GM19239 (cell line): ENCODE measurements at regions not wholly inside any gene's neighbourhood (a gene's known extent, or its start where the extent isn't known, plus 50 kb on each side); places are given as distances from the start of the nearest gene placed in this dataset.

Experiments used
- DNase-seq: peaks from one replicate; pipeline ENCODE4 v3.0.0; 2011; ENCODE audit warnings: low spot score; ENCODE audit not compliant: insufficient read length
- FAIRE-seq: peaks from 2 replicates; lab custom pipeline; 2011; peaks lifted over from hg19 to GRCh38; lab: Jason Lieb, UNC

- FAIRE-seq (no peak), DNase-seq (no peak)
Measured at GRCh38 chr15:26378304-26378703, 394.6 kb downstream of the GABRB3 start.

- DNase-seq (no peak), FAIRE-seq (no peak)
Measured at GRCh38 chr15:26376243-26376642, 396.6 kb downstream of the GABRB3 start.

GRCh38 chr15:26374806-26375205 lies 398.1 kb downstream of the GABRB3 start:
- DNase-seq (no peak), FAIRE-seq (no peak)

GRCh38 chr15:26372706-26373105 lies 400.2 kb downstream of the GABRB3 start:
- no peak for FAIRE-seq

GRCh38 chr15:26365077-26365476 lies 407.8 kb downstream of the GABRB3 start:
- FAIRE-seq: no peak
- no peak for DNase-seq

More at GRCh38 chr15:26372706-26373105, 400.2 kb downstream of the GABRB3 start:
- DNase-seq: no peak

DNA sequence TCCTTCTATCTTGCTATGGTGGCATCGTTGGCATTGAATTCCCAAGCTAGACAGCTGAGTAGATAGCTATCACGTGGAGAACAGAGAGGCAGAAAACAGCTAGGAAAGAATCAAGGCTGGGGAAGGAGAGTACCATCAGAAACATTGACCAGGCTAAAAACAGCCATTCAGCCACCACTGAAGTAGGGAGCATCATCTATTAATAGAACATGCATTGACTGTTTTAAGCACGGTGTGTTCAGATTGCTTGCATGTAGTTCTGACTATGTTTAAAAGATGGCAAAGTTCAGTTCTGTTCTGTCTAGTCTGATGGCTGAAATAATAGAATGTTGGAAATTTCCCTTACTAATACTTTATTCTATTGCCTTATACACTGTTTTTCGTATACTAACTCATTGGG lies 413.0 kb downstream of the GABRB3 start:
- no peak for DNase-seq
- no peak for FAIRE-seq

- FAIRE-seq (no peak), DNase-seq (no peak)
Measured at GRCh38 chr15:26358708-26359107, 414.2 kb downstream of the GABRB3 start.

- FAIRE-seq: no peak
Measured at GRCh38 chr15:26357653-26358052, 415.2 kb downstream of the GABRB3 start.

DNA sequence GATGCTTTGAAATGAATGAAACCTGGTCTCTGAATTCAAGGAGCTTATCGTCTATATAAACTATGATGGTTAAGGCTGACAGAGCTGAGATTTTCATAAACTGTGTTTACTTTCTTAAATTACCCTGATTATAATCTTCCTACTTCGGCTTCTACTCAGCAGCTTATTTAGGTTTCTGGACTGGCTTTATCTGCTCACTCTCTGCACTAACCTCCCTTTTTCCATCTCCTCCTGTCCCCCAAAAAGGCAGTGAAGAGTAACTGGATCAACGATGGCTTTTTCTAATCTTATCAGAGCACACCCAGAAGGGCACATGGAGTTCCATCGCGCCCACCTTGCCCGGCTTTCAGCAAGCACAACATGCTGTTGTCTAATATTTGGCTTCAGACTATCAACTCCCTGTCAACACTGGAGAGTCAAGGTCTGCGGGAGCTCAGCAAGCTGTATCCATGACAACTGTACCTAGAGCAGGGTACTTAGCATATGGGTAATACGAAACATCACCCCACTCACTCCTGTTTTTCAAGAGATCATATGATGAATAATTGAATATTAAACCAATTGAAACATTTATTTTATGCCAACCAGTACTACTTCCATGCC lies 417.3 kb downstream of the GABRB3 start:
- DNase-seq (no peak), FAIRE-seq (no peak)

More at GRCh38 chr15:26357653-26358052, 415.2 kb downstream of the GABRB3 start:
- no peak for DNase-seq

GRCh38 chr15:26352909-26353308 lies 420.0 kb downstream of the GABRB3 start:
- FAIRE-seq (no peak), DNase-seq (no peak)

DNA sequence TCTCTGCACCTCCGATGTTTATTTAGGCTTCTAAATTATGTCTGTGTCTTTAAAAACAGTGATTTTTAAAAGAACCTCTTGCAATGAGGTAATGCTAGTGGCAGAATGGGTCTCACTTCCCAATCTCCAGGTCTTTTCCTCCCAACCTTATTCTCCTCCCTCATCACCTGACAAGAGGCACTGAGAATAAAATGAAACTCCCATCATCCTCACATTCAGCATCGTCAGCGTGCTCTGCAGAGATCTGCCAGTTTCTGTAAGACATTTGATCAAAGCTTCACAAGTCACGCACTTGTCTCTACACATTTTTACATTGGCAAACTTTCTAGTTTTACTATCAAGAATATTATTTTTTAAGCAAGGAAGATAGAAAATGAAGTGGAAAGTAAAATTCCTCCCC lies 420.5 kb downstream of the GABRB3 start:
- FAIRE-seq: no peak

DNA sequence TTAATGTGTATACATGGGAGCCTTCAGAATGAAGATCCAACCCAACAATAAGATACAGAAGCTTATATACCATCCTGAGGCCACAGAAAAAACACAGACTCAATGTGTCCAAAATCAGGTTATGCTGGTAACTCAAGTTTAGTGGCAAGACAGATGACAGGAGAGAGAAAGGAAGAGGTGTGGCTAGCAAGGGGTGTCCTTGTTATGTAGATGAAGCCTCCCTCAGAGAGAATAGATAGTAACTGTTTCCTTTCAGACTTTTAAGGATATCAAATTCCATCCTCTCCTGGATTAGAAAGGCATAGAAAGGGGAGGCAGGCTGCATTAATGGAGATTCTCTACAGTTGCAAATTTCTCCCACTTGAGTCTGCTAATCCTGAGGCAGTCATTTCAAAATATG lies 447.4 kb downstream of the GABRB3 start:
- FAIRE-seq (no peak), DNase-seq (no peak)

More for the DNA sequence above, 420.5 kb downstream of the GABRB3 start:
- no peak for DNase-seq

- no peak for FAIRE-seq
Measured at GRCh38 chr15:26323566-26323965, 449.3 kb downstream of the GABRB3 start.

GRCh38 chr15:26318689-26319088 lies 454.2 kb downstream of the GABRB3 start:
- no peak for FAIRE-seq
- no peak for DNase-seq

More at GRCh38 chr15:26323566-26323965, 449.3 kb downstream of the GABRB3 start:
- DNase-seq: no peak

DNA sequence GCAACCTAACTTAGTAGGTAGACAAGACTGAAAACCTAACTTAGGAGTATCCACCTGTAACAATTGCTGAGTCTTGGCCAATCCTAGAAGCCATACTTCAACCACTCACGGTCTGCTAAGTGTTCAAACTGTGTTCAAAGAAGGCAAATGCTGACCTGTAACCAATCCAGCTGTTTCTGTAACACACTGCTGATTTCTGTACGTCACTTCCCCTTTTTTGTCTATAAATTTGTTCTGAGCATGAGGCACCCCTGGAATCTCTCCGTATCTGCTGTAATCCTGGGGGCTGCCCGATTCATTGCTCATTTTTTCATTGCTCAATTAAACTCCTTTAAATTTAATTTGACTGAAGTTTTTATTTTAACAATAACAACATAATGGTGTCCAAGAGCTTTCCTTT lies 451.4 kb upstream of the ATP10A start:
- DNase-seq (no peak), FAIRE-seq (no peak)

DNA sequence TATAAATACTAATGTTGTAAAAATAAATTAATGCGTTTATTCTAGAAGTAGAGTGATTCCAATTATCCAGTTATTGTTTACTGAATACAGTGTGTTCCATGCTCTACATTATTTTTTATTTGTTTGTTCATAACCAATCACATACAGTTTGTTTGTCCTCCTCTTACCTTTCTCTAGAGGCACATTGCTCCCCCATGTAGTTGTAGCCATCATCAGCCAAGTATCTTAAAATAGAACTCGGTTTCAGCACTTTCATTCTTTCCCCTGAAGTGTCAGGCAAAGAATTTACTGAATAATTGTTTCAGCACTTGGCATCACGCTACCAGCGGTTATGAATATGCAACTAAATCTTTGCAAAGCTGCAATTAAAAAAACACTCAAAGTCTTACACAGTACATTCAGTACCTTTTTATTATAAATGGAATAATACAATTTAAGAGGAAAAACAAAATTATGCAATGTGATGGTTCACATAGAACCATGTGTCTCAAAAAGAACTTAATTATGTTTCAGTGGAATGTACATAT lies 448.6 kb upstream of the ATP10A start:
- DNase-seq: no peak
- no peak for FAIRE-seq

- DNase-seq (no peak), FAIRE-seq (no peak)
Measured at GRCh38 chr15:26298659-26299170, 435.6 kb upstream of the ATP10A start.

- DNase-seq: no peak
- FAIRE-seq: no peak
Measured at GRCh38 chr15:26298010-26298658, 435.0 kb upstream of the ATP10A start.

- no peak for FAIRE-seq
- DNase-seq: no peak
Measured at GRCh38 chr15:26295336-26296085, 432.4 kb upstream of the ATP10A start.

- FAIRE-seq: no peak
- DNase-seq: no peak
Measured at GRCh38 chr15:26294059-26294689, 431.0 kb upstream of the ATP10A start.
